Effector memory CD8-positive, alpha-beta T cell (primary cell): ENCODE measurements at regions not wholly inside any gene's neighbourhood (a gene's known extent, or its start where the extent isn't known, plus 50 kb on each side); places are given as distances from the start of the nearest gene placed in this dataset.

ENCODE experiments used
- ATAC-seq: fragments of 150-1000 bp; cut with Tn5 transposase; replicated peaks from 2 replicates; pipeline ENCODE4 v1.10.0; 2021; ENCODE audit warnings: mild to moderate bottlenecking, moderate library complexity
- DNase-seq, 3 experiments: peaks; one replicate each; pipeline ENCODE4 v3.0.0; 2021
- H3K27ac Mint-ChIP-seq, 2 donors: one replicate each; pipeline ENCODE4 v1.8.0; 2022; ENCODE audit warnings: mild to moderate bottlenecking in 2 of 2, mixed read lengths in 2 of 2, moderate library complexity in 2 of 2
- H3K27me3 Mint-ChIP-seq, 2 donors: one replicate each; pipeline ENCODE4 v1.8.0; 2022; ENCODE audit warnings: mixed read lengths in 2 of 2
- H3K36me3 Mint-ChIP-seq: one replicate; pipeline ENCODE4 v1.8.0; 2022; ENCODE audit warnings: mild to moderate bottlenecking, moderate library complexity, mixed read lengths; ENCODE audit not compliant: insufficient read depth
- H3K4me1 Mint-ChIP-seq, 2 donors: one replicate each; pipeline ENCODE4 v1.8.0; 2022; ENCODE audit warnings: low read depth in 2 of 2, mixed read lengths in 2 of 2
- H3K4me3 Mint-ChIP-seq, 2 donors: one replicate each; pipeline ENCODE4 v1.8.0; 2022; ENCODE audit warnings: mild to moderate bottlenecking in 2 of 2, mixed read lengths in 2 of 2, moderate library complexity in 2 of 2
- H3K9me3 Mint-ChIP-seq, 2 donors: one replicate each; pipeline ENCODE4 v1.8.0; 2022; ENCODE audit warnings: mixed read lengths in 2 of 2

GRCh38 chr1:220368352-220369265, 96.4 kb upstream of the RAB3GAP2 start:
- ATAC-seq (no peak), DNase-seq (no peak)
- Mint-ChIP-seq H3K36me3 (no peaks in the 10 kb centered on the region), H3K4me3 (no peak overlapping the region), H3K4me1 (no peaks in the 10 kb centered on the region), H3K27me3 (peaks cover 45 to 47% of the 10 kb centered on the region in 2 donors), H3K9me3 (no peaks in the 10 kb centered on the region), H3K27ac (no peak overlapping the region)

GRCh38 chr1:220367833-220368232, 95.6 kb upstream of the RAB3GAP2 start:
- no peak overlapping the region for H3K4me3 Mint-ChIP-seq
- H3K4me1 Mint-ChIP-seq: no peaks in the 10 kb centered on the region
- peaks cover 39 to 40% of the 10 kb centered on the region in 2 donors for H3K27me3 Mint-ChIP-seq
- H3K36me3 Mint-ChIP-seq: no peaks in the 10 kb centered on the region
- H3K27ac Mint-ChIP-seq: no peak overlapping the region
- no peaks in the 10 kb centered on the region for H3K9me3 Mint-ChIP-seq
- ATAC-seq (no peak), DNase-seq (no peak)

GRCh38 chr1:220366269-220366668, 94.0 kb upstream of the RAB3GAP2 start:
- peaks cover 37 to 45% of the 10 kb centered on the region in 2 donors for H3K27me3 Mint-ChIP-seq
- no peaks in the 10 kb centered on the region for H3K4me1 Mint-ChIP-seq
- H3K36me3 Mint-ChIP-seq: no peaks in the 10 kb centered on the region
- no peaks in the 10 kb centered on the region for H3K9me3 Mint-ChIP-seq
- H3K27ac Mint-ChIP-seq: no peak overlapping the region
- ATAC-seq (no peak), DNase-seq (no peak)
- no peak overlapping the region for H3K4me3 Mint-ChIP-seq

- ATAC-seq (no peak), DNase-seq (no peak)
- Mint-ChIP-seq H3K9me3 (peaks cover 0 to 5% of the 10 kb centered on the region in 2 donors), H3K36me3 (peaks cover 2% of the 10 kb centered on the region), H3K4me1 (no peaks in the 10 kb centered on the region), H3K27ac (no peak overlapping the region), H3K4me3 (no peak overlapping the region), H3K27me3 (peaks cover 31 to 36% of the 10 kb centered on the region in 2 donors)
Observed at GRCh38 chr1:220363196-220363837, 91.1 kb upstream of the RAB3GAP2 start.

GRCh38 chr1:220356981-220357850, 85.0 kb upstream of the RAB3GAP2 start:
- H3K36me3 Mint-ChIP-seq: peaks cover 2% of the 10 kb centered on the region
- no peaks in the 10 kb centered on the region for H3K4me1 Mint-ChIP-seq
- ATAC-seq (no peak), DNase-seq (no peak)
- H3K27me3 Mint-ChIP-seq: peaks cover 24 to 25% of the 10 kb centered on the region in 2 donors
- no peak overlapping the region for H3K4me3 Mint-ChIP-seq
- H3K27ac Mint-ChIP-seq: no peak overlapping the region
- H3K9me3 Mint-ChIP-seq: peaks cover 0 to 5% of the 10 kb centered on the region in 2 donors

GRCh38 chr1:220353229-220354012, 81.2 kb upstream of the RAB3GAP2 start:
- no peak for ATAC-seq
- no peaks in the 10 kb centered on the region for H3K4me1 Mint-ChIP-seq
- no peaks in the 10 kb centered on the region for H3K36me3 Mint-ChIP-seq
- DNase-seq: no peak
- H3K27ac Mint-ChIP-seq: peak overlapping the region in 1 of 2 donors; percentile 77
- H3K27me3 Mint-ChIP-seq: peaks cover 14 to 18% of the 10 kb centered on the region in 2 donors
- no peaks in the 10 kb centered on the region for H3K9me3 Mint-ChIP-seq
- no peak overlapping the region for H3K4me3 Mint-ChIP-seq

- H3K4me1 Mint-ChIP-seq: no peaks in the 10 kb centered on the region
- DNase-seq: no peak
- H3K27ac Mint-ChIP-seq: no peak overlapping the region
- no peaks in the 10 kb centered on the region for H3K36me3 Mint-ChIP-seq
- H3K27me3 Mint-ChIP-seq: peaks cover 21 to 33% of the 10 kb centered on the region in 2 donors
- no peak overlapping the region for H3K4me3 Mint-ChIP-seq
- no peaks in the 10 kb centered on the region for H3K9me3 Mint-ChIP-seq
- no peak for ATAC-seq
Observed at GRCh38 chr1:220348211-220348610, 76.0 kb upstream of the RAB3GAP2 start.

- Mint-ChIP-seq H3K27me3 (peaks cover 21 to 28% of the 10 kb centered on the region in 2 donors), H3K27ac (no peak overlapping the region), H3K4me3 (no peak overlapping the region), H3K36me3 (no peaks in the 10 kb centered on the region), H3K9me3 (no peaks in the 10 kb centered on the region), H3K4me1 (no peaks in the 10 kb centered on the region)
- DNase-seq (no peak), ATAC-seq (no peak)
Observed at GRCh38 chr1:220347654-220348175, 75.5 kb upstream of the RAB3GAP2 start.

GRCh38 chr1:220344745-220345144, 72.5 kb upstream of the RAB3GAP2 start:
- Mint-ChIP-seq H3K4me3 (no peak overlapping the region), H3K27ac (no peak overlapping the region), H3K4me1 (no peaks in the 10 kb centered on the region), H3K9me3 (no peaks in the 10 kb centered on the region), H3K27me3 (peaks cover 12 to 25% of the 10 kb centered on the region in 2 donors), H3K36me3 (no peaks in the 10 kb centered on the region)
- ATAC-seq: no peak
- DNase-seq: no peak

- DNase-seq (no peak), ATAC-seq (no peak)
- Mint-ChIP-seq H3K9me3 (no peaks in the 10 kb centered on the region), H3K36me3 (no peaks in the 10 kb centered on the region), H3K4me3 (no peak overlapping the region), H3K27me3 (peaks cover 12 to 24% of the 10 kb centered on the region in 2 donors), H3K4me1 (no peaks in the 10 kb centered on the region), H3K27ac (no peak overlapping the region)
Observed at GRCh38 chr1:220342853-220343252, 70.6 kb upstream of the RAB3GAP2 start.

GRCh38 chr1:220341126-220341525, 68.9 kb upstream of the RAB3GAP2 start:
- Mint-ChIP-seq H3K9me3 (no peaks in the 10 kb centered on the region), H3K27ac (no peak overlapping the region), H3K27me3 (peaks cover 5 to 16% of the 10 kb centered on the region in 2 donors), H3K4me1 (no peaks in the 10 kb centered on the region), H3K36me3 (no peaks in the 10 kb centered on the region), H3K4me3 (no peak overlapping the region)
- ATAC-seq: no peak
- DNase-seq: no peak

- H3K27me3 Mint-ChIP-seq: peaks cover 5 to 16% of the 10 kb centered on the region in 2 donors
Observed at GRCh38 chr1:220339581-220339980, 67.3 kb upstream of the RAB3GAP2 start.

More at GRCh38 chr1:220339581-220339980, 67.3 kb upstream of the RAB3GAP2 start:
- Mint-ChIP-seq H3K4me3 (no peak overlapping the region), H3K36me3 (no peaks in the 10 kb centered on the region), H3K27ac (no peak overlapping the region), H3K9me3 (no peaks in the 10 kb centered on the region), H3K4me1 (no peaks in the 10 kb centered on the region)
- ATAC-seq: no peak
- no peak for DNase-seq
